IPS-20b (cell line): ENCODE measurements at regions not wholly inside any gene's neighbourhood (a gene's known extent, or its start where the extent isn't known, plus 50 kb on each side); places are given as distances from the start of the nearest gene placed in this dataset.

Experiments used
- H3K27ac ChIP-seq: one replicate; pipeline ENCODE4 v1.5.1; 2013; ENCODE audit warnings: low read length
- H3K27me3 ChIP-seq: 2 replicates; pipeline ENCODE4 v1.6.1; 2013; ENCODE audit warnings: mild to moderate bottlenecking, low read length, inconsistent platforms; ENCODE audit not compliant: insufficient read depth
- H3K36me3 ChIP-seq: 2 replicates; pipeline ENCODE4 v1.6.1; 2013; ENCODE audit warnings: low read depth, mild to moderate bottlenecking, inconsistent platforms, low read length, moderate library complexity; ENCODE audit not compliant: insufficient read depth
- H3K4me1 ChIP-seq: 2 replicates; pipeline ENCODE4 v1.6.1; 2013; ENCODE audit warnings: mild to moderate bottlenecking, control low read depth, inconsistent platforms, low read length, moderate library complexity; ENCODE audit not compliant: insufficient read depth
- H3K4me3 ChIP-seq: 2 replicates; pipeline ENCODE4 v1.5.1; 2013; ENCODE audit warnings: mild to moderate bottlenecking, low read length, inconsistent platforms
- H3K9ac ChIP-seq: 2 replicates; pipeline ENCODE4 v1.6.1; 2013; ENCODE audit warnings: low read depth, mild to moderate bottlenecking, inconsistent platforms, low read length, moderate library complexity
- H3K9me3 ChIP-seq: 2 replicates; pipeline ENCODE4 v1.6.1; 2013; ENCODE audit warnings: mild to moderate bottlenecking, low read depth, low read length, inconsistent platforms; ENCODE audit not compliant: insufficient read depth

DNA sequence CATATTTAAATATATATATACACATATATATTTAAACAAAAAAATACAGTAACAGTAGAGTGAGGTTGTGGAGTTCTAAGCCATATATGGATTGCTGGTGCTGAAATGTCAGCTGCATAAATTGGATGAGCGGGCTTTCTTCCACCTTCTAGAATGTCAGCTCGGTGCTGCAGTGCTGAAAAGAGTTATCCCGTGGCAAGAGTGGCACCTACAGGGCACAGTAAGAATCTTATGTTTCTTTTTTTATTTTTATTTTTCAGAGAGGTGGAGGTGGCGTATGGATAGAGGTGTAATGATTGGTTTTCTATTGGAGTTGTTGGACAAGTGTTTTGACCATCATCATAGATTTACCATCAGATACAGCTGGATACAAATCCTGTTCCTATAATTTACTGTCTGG is 86.2 kb upstream of the DYNC1I1 start:
- Histone ChIP-seq H3K4me1 (no peaks in the 10 kb centered on the region), H3K36me3 (no peaks in the 10 kb centered on the region), H3K27ac (no peak overlapping the region), H3K9me3 (no peaks in the 10 kb centered on the region), H3K27me3 (no peaks in the 10 kb centered on the region), H3K9ac (no peak overlapping the region), H3K4me3 (no peak overlapping the region)

- Histone ChIP-seq H3K9me3 (no peaks in the 10 kb centered on the region), H3K27me3 (no peaks in the 10 kb centered on the region), H3K4me1 (no peaks in the 10 kb centered on the region), H3K9ac (no peak overlapping the region), H3K27ac (no peak overlapping the region), H3K36me3 (no peaks in the 10 kb centered on the region), H3K4me3 (no peak overlapping the region)
These were observed 87.8 kb upstream of the DYNC1I1 start for GRCh38 chr7:95684505-95684904.

GRCh38 chr7:95684037-95684436 is 87.7 kb upstream of the PDK4 start:
- no peak overlapping the region for H3K4me3 ChIP-seq
- no peaks in the 10 kb centered on the region for H3K9me3 ChIP-seq
- no peaks in the 10 kb centered on the region for H3K36me3 ChIP-seq
- H3K4me1 ChIP-seq: no peaks in the 10 kb centered on the region
- no peaks in the 10 kb centered on the region for H3K27me3 ChIP-seq
- H3K9ac ChIP-seq: no peak overlapping the region
- no peak overlapping the region for H3K27ac ChIP-seq

DNA sequence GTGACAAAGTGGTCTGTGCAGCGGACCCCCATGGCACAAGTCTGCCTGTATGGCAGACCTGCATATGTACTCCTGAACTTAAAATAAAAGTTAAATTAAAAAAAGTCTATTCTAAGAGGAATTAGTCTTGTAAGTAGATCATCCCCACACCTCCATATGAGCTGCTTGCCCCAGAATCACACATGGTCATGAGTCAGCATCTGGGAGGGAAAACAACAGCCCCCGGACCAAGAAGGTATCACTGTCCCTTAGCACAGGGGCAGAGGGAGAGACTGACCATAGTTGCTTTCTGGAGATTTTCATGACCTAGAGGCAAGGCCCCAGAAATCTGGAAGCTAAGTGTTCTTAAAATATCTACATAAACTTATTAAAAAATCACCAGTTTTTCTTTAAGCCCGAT is 86.6 kb upstream of the PDK4 start:
- H3K4me3 ChIP-seq: no peak overlapping the region
- no peak overlapping the region for H3K27ac ChIP-seq
- H3K9ac ChIP-seq: no peak overlapping the region
- H3K36me3 ChIP-seq: no peaks in the 10 kb centered on the region
- no peaks in the 10 kb centered on the region for H3K27me3 ChIP-seq
- H3K4me1 ChIP-seq: no peaks in the 10 kb centered on the region
- H3K9me3 ChIP-seq: no peaks in the 10 kb centered on the region

DNA sequence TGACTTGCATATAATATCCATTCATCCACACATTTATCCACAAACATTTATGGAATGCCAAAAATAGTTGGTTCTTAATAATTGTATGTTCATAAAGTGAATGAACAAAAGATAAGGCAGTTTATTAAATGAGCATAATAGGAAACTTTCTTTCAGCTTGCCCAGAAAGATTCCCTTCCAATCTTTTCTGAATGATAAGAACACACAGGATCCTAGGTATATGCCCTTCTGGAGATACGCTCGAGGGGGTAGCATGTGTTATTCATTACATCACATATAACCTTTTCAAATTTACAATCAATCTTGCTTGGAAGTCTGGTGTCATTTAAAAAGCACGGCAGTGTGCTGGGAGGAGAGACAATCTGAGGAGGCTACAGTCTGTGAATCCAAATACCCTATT is 80.4 kb upstream of the PDK4 start:
- no peaks in the 10 kb centered on the region for H3K27me3 ChIP-seq
- H3K4me1 ChIP-seq: no peaks in the 10 kb centered on the region
- H3K9me3 ChIP-seq: no peaks in the 10 kb centered on the region
- H3K36me3 ChIP-seq: no peaks in the 10 kb centered on the region
- no peak overlapping the region for H3K4me3 ChIP-seq
- H3K27ac ChIP-seq: no peak overlapping the region
- H3K9ac ChIP-seq: no peak overlapping the region

GRCh38 chr7:95675632-95676031 is 79.3 kb upstream of the PDK4 start:
- Histone ChIP-seq H3K9ac (no peak overlapping the region), H3K27me3 (no peaks in the 10 kb centered on the region), H3K9me3 (no peaks in the 10 kb centered on the region), H3K36me3 (no peaks in the 10 kb centered on the region), H3K27ac (no peak overlapping the region), H3K4me1 (no peaks in the 10 kb centered on the region), H3K4me3 (no peak overlapping the region)

GRCh38 chr7:95675016-95675415 is 78.7 kb upstream of the PDK4 start:
- H3K9ac ChIP-seq: no peak overlapping the region
- H3K4me3 ChIP-seq: no peak overlapping the region
- H3K36me3 ChIP-seq: no peaks in the 10 kb centered on the region
- H3K27me3 ChIP-seq: no peaks in the 10 kb centered on the region
- no peak overlapping the region for H3K27ac ChIP-seq
- no peaks in the 10 kb centered on the region for H3K4me1 ChIP-seq
- no peaks in the 10 kb centered on the region for H3K9me3 ChIP-seq

- H3K4me1 ChIP-seq: no peaks in the 10 kb centered on the region
- no peak overlapping the region for H3K9ac ChIP-seq
- no peak overlapping the region for H3K27ac ChIP-seq
- H3K4me3 ChIP-seq: no peak overlapping the region
- no peaks in the 10 kb centered on the region for H3K36me3 ChIP-seq
- H3K9me3 ChIP-seq: no peaks in the 10 kb centered on the region
- no peaks in the 10 kb centered on the region for H3K27me3 ChIP-seq
These were observed 77.8 kb upstream of the PDK4 start for GRCh38 chr7:95674101-95674500.

DNA sequence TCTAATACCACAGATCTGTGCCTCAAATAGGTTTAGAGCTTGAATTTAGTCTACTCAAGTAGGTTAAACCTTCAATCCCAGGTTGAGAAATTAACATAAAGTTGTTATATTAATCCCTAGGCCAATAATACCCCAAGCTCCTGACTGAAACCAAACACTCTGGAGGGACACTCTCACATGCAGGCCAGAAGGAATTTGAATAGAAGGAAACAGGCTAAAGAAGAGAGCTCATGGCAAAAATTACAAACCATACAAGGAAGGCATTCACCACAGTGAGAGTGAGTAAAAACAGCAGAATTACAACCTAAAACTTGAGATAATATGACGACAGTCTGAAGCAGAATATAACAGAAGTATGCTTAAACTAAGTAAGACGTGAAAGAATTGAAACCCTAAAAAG is 76.1 kb upstream of the PDK4 start:
- Histone ChIP-seq H3K4me3 (no peak overlapping the region), H3K27ac (no peak overlapping the region), H3K9me3 (no peaks in the 10 kb centered on the region), H3K36me3 (no peaks in the 10 kb centered on the region), H3K9ac (no peak overlapping the region), H3K4me1 (no peaks in the 10 kb centered on the region), H3K27me3 (no peaks in the 10 kb centered on the region)

- H3K4me1 ChIP-seq: no peaks in the 10 kb centered on the region
- no peak overlapping the region for H3K4me3 ChIP-seq
- H3K36me3 ChIP-seq: no peaks in the 10 kb centered on the region
These were observed 73.2 kb upstream of the PDK4 start for GRCh38 chr7:95669513-95669912.

DNA sequence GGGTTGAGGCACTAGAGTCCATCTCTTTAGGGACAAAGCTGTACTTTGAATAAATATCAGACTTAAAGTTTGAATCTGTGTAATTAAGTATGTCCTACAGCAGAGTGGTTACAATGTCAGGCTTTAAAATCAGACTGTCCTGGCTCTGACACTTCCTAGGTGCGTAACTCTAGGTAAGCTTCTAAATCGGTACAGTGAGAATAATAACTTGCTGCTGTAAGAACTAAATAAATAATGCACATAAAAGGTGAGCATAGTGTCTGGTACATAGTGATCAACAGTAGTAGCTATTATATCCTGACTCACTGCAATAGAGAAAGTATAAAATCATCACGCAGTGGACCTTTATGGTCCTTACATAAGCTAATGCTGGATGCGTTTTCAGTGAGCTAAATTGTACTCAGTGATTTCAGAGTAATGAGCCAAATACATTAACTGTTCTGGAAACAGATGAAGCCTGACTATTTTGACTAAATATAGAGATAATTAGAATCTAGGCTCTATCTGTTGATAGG is 72.2 kb upstream of the PDK4 start:
- no peaks in the 10 kb centered on the region for H3K27me3 ChIP-seq
- no peak overlapping the region for H3K9ac ChIP-seq
- no peaks in the 10 kb centered on the region for H3K4me1 ChIP-seq
- no peak overlapping the region for H3K27ac ChIP-seq
- H3K36me3 ChIP-seq: no peaks in the 10 kb centered on the region
- H3K4me3 ChIP-seq: no peak overlapping the region
- no peaks in the 10 kb centered on the region for H3K9me3 ChIP-seq

More at GRCh38 chr7:95669513-95669912, 73.2 kb upstream of the PDK4 start:
- H3K9me3 ChIP-seq: no peaks in the 10 kb centered on the region
- H3K9ac ChIP-seq: no peak overlapping the region
- no peak overlapping the region for H3K27ac ChIP-seq
- H3K27me3 ChIP-seq: no peaks in the 10 kb centered on the region

- Histone ChIP-seq H3K4me3 (no peak overlapping the region), H3K27ac (no peak overlapping the region), H3K27me3 (no peaks in the 10 kb centered on the region), H3K9ac (no peak overlapping the region), H3K4me1 (no peaks in the 10 kb centered on the region), H3K36me3 (no peaks in the 10 kb centered on the region), H3K9me3 (no peaks in the 10 kb centered on the region)
These were observed 66.7 kb upstream of the PDK4 start for GRCh38 chr7:95662987-95663386.

GRCh38 chr7:95660023-95660434 is 63.7 kb upstream of the PDK4 start:
- no peak overlapping the region for H3K27ac ChIP-seq

More at GRCh38 chr7:95660023-95660434, 63.7 kb upstream of the PDK4 start:
- no peaks in the 10 kb centered on the region for H3K36me3 ChIP-seq
- H3K4me3 ChIP-seq: no peak overlapping the region
- H3K4me1 ChIP-seq: no peaks in the 10 kb centered on the region
- H3K27me3 ChIP-seq: no peaks in the 10 kb centered on the region
- H3K9ac ChIP-seq: no peak overlapping the region
- H3K9me3 ChIP-seq: no peaks in the 10 kb centered on the region
